Umbilical cord (tissue), 1 donor: ENCODE measurements at regions not wholly inside any gene's neighbourhood (a gene's known extent, or its start where the extent isn't known, plus 50 kb on each side); places are given as distances from the start of the nearest gene placed in this dataset.

Source experiments
- DNase-seq: peaks from one replicate; pipeline ENCODE4 v3.0.0-alpha.2; 2015; ENCODE audit warnings: low spot score

- no peak for DNase-seq
Observed at GRCh38 chr14:98682033-98682432, 590.0 kb downstream of the BCL11B start.

GRCh38 chr14:98682726-98683125, 589.3 kb downstream of the BCL11B start:
- no peak for DNase-seq

- DNase-seq, result no peak
Observed at GRCh38 chr14:98684468-98684867, 587.5 kb downstream of the BCL11B start.

GRCh38 chr14:98685725-98686124, 586.3 kb downstream of the BCL11B start:
- no peak for DNase-seq

GRCh38 chr14:98688446-98688845, 583.6 kb downstream of the BCL11B start:
- no peak for DNase-seq

GRCh38 chr14:98689951-98690350, 582.0 kb downstream of the BCL11B start:
- no peak for DNase-seq

GRCh38 chr14:98692832-98693231, 579.2 kb downstream of the BCL11B start:
- DNase-seq, result no peak

GRCh38 chr14:98694541-98694940, 577.5 kb downstream of the BCL11B start:
- no peak for DNase-seq

GRCh38 chr14:98695809-98696208, 576.2 kb downstream of the BCL11B start:
- DNase-seq, result no peak

- DNase-seq, result no peak
Observed at GRCh38 chr14:98698341-98698740, 573.7 kb downstream of the BCL11B start.

- no peak for DNase-seq
Observed at GRCh38 chr14:98700748-98701147, 571.2 kb downstream of the BCL11B start.

GRCh38 chr14:98701377-98701776, 570.6 kb downstream of the BCL11B start:
- DNase-seq, result no peak

- no peak for DNase-seq
Observed at GRCh38 chr14:98704441-98704840, 567.6 kb downstream of the BCL11B start.

GRCh38 chr14:98705871-98706300, 566.1 kb downstream of the BCL11B start:
- DNase-seq, result no peak

- no peak for DNase-seq
Observed at GRCh38 chr14:98707522-98707921, 564.5 kb downstream of the BCL11B start.

GRCh38 chr14:98708555-98708954, 563.4 kb downstream of the BCL11B start:
- no peak for DNase-seq

GRCh38 chr14:98711453-98711852, 560.5 kb downstream of the BCL11B start:
- no peak for DNase-seq

- no peak for DNase-seq
Observed at GRCh38 chr14:98714626-98715425, 557.2 kb downstream of the BCL11B start.

- DNase-seq, result no peak
Observed at GRCh38 chr14:98716133-98716532, 555.9 kb downstream of the BCL11B start.

- DNase-seq, result no peak
Observed at GRCh38 chr14:98721061-98721460, 550.9 kb downstream of the BCL11B start.

- DNase-seq, result no peak
Observed at GRCh38 chr14:98724734-98725133, 547.3 kb downstream of the BCL11B start.

GRCh38 chr14:98725191-98725590, 546.8 kb downstream of the BCL11B start:
- no peak for DNase-seq

- DNase-seq, result no peak
Observed at GRCh38 chr14:98725676-98726075, 546.3 kb downstream of the BCL11B start.
